Renal pelvis (tissue), 1 donor: ENCODE measurements at regions not wholly inside any gene's neighbourhood (a gene's known extent, or its start where the extent isn't known, plus 50 kb on each side); places are given as distances from the start of the nearest gene placed in this dataset.

Experiments
- DNase-seq: peaks from one replicate; pipeline ENCODE4 v3.0.0-alpha.2; 2013

DNA sequence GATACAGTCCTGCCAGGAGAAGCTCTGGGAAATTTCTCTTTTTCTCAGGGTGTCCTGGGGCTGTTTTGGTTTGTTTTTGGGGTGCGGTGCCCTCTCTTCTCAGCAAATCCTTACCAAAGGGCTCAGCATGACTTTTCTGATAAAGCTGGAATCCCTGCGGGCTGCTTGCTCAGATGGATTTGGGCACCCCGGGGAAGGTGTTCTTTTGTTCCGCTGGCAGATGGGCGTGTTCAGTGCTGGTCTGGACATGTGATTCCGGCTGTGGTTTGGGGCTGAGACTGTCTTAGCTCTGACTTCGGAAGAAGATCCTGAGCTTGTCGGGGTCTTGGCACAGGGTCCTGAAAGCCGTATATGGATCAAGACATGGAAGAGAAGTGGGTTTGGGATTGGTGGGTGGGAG, 134.2 kb upstream of the SPRED2 start:
- no peak for DNase-seq

DNA sequence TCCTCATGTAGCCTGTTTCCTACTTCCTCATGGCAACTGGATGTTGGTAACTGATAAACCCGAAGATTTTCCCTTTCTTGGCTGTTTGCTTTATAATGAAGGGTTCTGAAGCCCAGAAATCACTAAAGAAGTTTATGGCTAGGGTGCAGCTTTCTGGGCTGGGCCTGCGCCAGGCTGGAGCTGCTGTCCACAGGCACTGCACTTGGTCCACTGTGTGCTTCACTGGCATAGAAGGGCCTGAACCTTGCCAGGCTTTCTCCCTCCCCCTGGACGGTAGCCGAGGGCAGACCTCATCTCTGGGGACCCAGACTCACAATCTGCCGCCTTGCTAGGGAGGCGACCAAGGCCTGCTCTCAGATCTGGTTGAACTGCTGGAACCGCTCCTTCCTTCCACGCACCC, 133.3 kb upstream of the SPRED2 start:
- no peak for DNase-seq

DNA sequence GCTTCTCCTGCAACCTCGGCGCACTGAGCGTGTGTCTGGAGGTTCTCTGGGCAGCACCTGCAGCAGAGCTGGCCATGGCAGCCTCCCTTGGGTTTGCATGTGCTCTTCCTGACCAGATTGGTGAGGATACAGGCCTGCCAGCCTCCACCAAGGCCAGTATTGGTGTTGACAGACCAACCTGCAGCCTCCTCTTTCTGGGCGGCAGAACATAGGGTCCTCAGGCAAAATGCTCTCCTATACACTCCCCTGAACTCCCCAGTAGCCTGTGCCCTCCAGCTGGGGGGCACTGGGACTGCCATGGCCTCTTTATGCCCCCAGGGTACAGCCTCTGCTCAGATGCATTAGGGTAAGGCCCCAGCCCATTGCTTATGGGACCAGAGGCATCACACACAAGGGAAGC, 131.9 kb upstream of the SPRED2 start:
- no peak for DNase-seq

DNA sequence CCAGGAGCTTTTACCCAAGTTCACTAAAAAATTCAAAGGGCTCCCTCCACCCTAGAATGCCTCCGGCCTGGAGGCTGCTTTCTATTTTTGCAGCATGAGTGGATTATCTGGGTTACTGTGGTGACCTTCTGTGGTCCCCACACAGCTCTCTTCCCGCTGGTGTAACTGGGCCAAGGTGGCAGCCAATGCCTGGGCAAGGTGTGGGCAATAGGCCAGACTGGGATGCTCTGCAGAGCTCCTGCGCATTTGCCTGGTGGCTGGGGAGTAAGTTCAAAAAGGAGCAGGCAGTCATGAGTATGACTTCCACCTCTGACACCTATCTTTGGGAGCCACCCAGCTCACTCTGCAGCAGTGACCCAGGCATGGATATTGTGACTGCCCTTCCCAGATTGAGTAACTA, 130.5 kb upstream of the SPRED2 start:
- no peak for DNase-seq

DNA sequence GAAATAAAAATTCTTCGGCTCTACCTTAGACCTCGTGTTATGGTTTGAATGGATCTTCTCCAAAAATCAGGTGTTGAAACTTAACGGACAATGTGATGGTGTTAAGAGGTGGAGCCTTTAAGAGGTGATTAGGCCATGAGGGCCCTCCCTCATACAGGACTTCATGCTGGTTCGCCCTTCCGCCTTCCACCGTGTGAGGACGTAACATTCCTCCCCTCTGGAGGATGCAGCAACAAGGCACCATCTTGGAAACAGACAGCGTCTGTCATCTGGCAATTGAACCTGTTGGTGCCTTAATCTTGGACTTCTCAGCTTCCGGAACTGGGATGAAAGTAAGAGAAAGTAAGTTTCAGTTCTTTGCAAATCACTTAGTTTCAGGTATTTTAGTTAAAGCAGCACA, 126.3 kb upstream of the SPRED2 start:
- DNase-seq, result no peak

DNA sequence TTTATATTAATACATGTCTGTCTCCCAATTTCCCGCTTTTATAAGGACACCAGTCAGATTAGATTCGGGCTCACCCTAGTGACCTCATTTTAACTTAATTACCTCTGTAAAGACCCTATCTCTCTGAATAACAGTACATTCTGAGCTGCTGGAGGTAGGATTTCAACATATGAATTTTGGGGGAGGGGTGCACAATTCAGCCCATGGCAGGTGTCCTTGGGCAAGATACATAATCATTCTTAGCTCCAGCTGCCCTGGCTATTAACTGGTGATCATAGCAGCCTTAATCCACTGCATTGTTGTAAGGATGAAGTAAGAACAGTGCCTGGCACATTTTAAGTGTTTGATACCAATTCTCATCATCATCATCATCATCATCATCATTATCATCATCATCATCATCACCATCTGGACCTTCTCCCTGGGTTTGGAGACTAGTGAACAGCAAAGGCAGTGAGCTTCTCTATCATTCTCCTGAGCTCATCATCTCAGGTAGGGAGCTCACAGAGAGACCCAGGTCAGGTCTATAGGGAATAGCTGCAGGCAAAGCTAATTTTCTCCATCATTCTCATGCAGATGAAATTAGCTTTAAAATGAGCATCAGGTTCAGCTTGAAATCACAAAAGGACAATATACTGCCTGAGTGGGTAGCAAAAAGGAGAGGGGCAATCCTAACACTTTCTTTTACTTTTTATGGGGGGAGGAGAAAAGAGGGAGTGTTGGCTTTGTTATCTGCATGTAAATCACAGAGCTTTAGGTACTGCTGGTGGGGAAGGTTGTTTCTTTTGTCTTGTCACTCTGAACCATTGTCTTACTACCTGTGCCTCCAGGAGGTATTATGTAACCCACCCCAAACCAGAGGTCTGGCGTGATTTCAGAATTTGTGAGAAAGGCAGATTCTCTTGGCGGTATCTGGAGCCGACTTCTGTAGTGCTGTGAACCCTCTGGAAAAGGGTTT, 125.5 kb upstream of the SPRED2 start:
- DNase-seq, result no peak

DNA sequence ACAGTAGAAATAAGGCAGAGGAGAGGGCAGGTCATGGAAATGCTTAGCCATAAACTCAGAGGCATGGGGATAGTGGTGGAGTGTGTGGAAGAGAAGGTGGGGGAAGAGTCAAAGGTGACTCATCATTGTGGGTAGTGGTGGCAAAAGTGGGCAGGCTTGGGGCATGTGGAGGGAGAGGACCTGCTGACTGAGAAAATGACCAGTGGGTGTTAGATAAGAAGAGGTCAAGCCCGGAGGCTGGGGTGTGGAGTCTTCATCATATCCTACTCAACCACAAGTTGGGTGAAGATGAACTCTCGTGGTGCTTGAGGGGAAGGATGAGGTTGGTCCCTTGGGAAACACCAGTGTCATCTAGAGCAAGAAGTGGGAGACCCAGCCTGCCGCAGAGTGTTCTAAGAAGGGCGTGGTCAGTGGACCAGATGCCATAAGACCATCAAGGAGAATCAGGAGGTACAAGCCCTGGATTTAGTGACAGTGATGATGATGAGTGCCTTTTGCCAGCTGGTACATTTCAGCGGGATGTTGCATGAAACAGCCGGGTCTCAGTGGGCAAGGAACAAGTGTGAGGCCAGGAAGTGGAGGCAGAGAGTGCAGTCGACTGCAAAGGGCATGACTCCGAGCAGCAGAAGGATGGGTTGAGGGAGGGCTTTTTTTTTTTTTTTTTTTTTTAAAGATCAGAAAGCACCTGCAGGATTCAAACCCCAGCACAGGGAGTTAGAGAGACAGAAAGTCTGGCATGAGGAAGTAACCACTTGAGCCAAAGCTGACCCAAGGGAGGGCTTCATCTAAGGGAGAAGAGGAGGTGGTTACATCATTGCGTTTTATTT, 122.6 kb upstream of the SPRED2 start:
- no peak for DNase-seq

DNA sequence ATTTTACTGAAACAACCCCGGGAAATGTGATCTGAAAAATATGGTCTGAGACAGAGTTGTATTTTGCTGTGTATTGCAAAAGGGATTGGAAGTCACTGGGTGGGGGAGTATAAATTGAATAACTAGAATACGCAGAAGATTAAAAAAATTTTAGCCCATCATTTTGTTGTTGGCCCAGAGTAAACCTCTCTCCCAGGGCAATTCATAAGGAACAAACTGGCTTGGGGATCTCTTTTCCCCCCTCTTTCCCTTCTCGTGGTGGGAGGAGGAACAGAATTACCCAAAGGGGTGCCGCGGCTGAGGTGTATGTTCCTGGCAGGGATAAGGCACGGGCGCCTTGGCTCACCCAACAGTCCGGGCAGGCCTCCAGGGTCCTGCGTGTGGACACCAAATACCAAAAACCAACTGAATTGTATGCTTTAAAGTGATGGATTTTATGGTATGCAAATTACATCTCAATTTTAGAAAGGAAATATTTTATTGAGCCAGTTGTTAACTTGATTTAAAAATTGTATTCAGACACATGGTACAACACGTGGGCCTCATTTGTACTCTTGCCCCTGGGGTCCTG, 121.2 kb upstream of the SPRED2 start:
- no peak for DNase-seq

DNA sequence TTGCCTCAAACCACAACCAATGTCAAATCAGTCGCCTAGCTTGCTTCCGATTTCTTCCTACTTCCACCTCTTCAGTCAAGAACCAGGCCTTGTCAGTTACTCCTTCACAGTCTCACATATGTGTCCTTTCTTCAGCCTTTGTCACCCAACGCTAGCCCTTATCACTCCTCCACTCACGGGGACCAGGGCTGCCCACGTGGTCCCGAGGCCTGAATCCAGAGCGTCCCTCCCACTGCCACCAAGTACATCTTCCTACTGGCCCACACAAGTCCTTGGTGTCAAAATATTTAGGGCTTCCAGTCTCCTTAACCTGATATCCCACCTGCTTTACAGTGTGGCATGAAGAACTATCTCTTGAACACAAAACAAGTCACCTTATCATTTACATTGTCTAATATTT, 119.1 kb upstream of the SPRED2 start:
- DNase-seq, result no peak

DNA sequence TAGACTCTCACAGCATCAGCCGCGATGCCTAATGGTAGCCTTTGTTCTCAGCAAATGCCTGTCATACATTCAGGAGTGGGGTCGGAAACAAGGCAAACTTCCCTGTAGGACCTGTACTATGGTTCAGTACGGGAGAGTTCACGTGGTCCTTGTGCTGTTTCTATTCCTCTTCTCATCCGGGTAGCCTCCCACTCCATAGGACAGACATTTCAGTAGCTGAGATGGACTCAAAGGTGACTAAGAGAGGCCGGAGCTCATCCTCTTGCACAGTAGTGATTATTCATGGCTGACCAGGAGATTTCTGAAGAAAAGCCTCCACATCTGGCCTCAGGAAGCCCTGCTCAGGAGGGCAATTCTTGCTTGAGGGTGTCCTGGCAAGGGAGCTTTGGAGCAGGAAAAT, 117.8 kb upstream of the SPRED2 start:
- DNase-seq, result no peak

DNA sequence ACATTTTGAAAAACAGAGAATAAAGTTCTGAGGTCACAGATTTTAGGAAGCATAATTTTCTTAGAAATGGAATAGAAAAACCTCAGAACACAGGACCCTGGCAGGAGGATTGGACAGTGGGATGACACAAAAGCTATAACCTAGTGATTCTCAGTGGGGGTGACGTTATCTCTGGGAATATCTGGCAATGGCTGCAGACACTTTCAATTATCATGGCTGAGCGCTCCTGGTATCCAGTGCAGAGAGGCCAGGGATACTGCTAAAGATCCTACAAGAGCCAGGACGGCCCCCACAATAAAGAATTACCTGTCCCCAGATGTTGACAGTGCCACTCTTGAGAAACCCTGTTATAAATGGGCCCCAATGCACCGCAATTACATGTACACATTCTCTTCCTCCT, 117.2 kb upstream of the SPRED2 start:
- no peak for DNase-seq

DNA sequence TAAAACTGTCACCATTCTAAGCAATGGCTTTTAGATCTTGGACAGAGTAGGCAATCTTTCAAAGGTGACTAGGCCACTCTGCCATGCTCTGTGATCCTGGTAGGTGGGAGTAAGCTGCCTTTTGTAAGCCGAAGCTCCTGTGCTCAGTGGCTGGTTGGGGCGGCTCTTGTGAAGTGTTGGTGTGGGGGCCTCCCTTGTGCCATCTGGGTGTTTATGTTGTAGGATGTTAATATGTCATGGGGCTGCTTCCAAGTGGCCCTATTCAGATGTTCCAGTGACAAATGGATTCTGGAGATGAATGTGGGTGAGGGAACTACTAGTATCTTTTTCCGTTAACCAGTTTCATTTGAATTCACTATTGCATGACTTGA, 116.8 kb upstream of the SPRED2 start:
- DNase-seq, result peak; percentile 78

DNA sequence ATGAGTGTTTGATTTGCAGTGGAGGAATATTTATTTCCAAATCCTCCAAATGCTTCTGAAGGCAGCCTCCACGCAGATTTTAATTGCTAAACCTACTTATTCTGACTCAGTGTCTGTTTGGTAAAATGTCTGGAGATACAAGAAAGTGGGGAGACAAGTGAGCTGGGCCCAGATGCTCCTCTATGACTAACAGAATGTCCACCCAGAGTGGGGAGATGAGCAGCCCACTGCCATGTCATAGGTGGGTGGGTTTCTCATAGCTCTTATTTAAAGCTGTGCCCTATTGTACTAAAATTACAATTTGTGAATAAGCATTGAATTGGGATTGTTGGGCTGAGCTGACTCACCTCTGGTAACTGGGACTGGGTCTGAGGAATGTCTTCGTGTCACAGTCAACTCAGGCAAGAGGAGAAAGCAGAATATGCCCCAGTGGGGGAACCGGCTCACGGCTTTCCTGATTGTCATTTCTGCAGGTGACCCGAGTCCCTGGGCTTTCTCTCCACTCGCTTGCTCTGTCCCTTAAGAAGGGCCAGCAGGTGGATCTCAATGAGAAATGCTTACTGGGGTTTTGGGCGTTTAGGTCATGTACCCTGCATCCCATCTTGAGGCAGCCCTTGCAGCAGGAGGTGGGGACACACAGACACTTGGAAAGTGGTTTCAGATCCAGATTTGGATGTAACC, 116.3 kb upstream of the SPRED2 start:
- no peak for DNase-seq

DNA sequence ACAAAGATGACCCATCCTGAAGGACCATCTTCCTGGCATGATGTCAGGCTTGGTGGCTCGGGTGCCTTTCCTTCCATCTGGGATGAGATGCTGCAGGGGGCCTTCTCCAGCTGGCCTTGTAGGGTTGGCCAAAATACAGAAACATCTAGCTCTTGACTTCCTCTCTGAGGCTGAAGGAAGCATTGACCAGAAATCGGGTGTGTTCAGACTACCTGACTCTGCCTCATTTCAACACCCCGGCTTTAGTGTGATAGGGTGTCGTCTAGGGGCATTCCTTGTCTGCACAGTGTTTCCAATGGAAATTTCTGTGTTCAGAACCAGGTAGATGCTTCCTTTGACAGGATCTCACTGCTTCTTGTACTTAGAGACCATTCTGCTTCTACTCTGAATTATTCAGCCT, 115.7 kb upstream of the SPRED2 start:
- no peak for DNase-seq

DNA sequence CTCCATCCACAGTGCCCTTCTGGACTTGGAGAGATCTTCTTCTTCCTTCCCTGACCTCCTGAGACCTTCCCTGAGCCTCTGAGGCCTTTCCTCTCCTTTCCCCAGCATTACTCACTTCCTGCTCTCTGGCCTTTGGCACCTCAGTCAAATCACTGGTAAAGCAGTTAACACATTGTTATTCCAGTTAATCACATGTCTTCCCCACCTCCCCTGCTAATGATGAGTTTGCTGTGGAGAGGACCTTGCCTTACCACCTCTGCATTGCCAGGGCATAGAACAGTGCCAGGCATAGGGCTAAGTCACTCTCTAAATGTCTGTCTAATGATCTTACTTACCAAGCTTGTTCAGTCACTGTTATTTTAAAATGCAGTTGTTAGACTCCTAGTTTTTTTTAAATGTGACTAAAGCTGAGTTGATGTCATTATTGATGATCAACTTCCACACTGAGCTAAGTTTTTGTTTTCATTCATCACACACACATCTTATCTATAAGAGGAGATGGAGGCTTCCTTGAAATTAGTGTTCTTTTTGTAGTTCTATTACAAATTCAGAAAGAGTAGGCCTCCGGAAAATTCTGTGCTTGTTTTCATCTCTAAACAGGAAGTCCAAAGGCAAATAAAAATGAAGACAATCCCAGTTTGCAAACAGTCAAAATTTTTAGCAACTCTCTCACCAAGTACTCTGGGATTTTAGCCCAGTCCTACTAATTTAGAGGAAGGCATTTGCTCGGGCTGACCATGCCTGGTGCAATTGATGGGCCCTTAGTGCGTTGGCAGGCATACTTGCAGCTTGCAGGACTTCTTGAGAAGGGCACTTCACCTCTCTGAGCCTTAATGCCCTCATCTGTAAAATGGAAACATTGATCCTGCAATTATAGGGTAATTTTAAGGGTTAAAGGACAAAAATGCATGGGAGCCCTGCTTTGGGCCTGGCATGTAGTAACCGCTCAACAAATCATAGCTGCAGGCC, 113.7 kb upstream of the SPRED2 start:
- no peak for DNase-seq

DNA sequence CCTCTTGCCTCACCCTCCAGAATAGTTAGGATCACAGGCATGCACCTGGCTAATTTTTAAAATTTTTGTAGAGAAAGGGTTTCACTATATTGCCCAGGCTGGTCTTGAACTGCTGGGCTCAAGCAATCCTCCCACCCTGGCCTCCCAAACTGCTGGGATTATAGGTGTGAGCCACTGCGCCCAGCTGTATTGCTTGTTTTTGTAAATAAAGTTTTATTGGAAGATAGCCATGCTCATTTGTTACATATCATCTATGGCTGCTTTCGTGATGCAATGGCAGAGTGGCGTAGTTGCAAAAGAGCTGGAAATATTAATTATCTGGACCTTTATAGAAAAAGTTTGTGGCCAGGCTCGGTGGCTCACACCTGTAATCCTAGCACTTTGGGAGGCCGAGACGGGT, 109.4 kb upstream of the SPRED2 start:
- DNase-seq, result no peak

DNA sequence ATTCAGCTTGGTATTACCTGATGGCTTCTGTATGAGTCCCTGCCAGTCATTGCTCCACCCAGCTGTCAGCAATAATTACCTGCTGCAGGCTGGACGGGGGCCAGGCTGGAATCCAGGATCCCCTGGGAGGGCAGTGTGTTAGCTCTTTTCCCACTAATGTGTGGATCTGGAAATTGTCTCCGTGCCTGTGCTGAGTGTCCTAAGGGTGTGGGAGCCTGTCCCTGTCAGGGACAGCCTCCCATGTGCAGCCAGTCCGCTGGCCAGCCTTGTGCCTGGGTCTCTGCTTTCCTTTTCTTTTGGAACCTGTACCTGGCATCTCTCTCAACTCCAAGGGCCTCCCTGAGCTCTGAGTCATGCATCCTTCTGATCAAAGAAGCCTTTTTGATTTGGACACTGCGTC, 107.2 kb upstream of the SPRED2 start:
- DNase-seq, result no peak

DNA sequence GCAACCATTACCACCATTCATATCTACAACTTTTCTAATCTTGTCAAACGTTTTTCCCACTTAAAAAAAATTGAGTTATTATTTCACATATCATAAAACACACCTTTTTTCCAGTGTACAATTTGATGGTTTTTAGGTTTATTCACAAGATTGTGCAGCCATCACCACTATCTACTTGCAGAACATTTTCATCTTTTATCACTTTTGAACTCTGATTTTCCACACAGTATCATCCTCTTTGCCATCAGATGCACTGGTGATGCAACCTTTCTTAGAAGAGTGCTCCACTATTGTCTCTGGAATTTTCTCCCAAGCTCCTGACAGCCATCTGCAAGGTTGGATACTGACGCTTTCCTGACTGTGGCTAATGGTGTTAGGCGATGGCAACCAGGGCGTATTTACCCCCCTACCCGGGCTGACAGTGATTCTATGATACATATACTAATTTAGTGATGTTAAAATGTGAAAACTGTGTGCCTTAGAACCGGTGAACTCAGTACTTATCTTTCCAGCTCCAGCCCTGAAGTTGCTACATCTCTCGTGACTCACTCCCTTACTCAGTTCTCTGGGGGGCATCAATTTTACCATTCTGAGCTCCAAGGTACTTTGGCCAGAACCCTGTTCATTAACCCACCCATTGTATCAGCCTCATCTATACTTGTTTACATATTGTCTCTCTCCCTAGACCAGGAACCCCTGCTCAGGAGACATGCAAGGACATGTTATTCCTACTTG, 105.4 kb upstream of the SPRED2 start:
- no peak for DNase-seq

DNA sequence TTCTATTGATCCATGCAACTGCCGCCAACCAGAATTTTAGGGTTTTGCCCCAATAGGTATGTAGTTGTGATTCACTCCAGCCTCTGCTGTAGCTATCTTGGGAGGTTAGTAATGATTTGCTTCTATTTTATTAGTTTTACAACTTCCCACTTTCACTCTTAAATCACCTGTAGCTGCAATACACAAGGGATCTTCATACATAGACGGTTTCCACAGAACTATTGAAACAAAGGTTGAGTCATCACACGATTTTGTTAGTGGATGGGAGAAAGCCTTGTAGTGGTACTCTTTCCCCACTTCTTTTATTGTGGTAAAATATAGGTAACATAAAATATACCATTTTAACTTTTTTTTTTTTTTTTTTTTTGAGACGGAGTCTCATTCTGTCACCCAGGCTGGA, 104.2 kb upstream of the SPRED2 start:
- DNase-seq, result no peak

DNA sequence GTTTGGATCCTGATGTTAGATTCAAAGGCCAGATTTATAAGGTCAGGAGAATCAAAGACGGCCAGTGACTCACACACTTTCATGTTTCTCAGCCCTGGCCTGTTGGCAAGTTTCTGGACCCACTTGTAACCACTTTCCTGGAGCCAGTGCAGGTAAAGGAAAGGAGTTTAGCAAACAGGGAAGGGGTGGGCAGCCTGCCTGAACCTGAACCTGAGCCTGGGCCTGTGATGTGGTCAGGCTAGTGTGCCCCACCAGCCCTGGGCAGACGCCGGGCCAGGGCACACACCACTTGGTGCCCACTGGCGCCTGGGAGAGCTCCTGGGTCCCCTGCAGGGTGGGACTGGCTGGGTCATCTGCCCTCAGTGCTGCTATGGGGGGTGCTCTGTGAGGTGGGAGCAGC, 100.5 kb upstream of the SPRED2 start:
- DNase-seq, result no peak
